Choroid plexus epithelial cell (primary cell): ENCODE measurements at regions not wholly inside any gene's neighbourhood (a gene's known extent, or its start where the extent isn't known, plus 50 kb on each side); places are given as distances from the start of the nearest gene placed in this dataset.
A peak's percentile ranks its signal among the peaks of the same experiment; 100 is the strongest.

Source experiments
- DNase-seq: peaks from one replicate; pipeline ENCODE4 v3.0.0-alpha.2; 2010; ENCODE audit warnings: low read depth
- H3K4me3 ChIP-seq: 2 replicates; pipeline ENCODE4 v1.5.1; 2011; ENCODE audit warnings: low read depth, mild to moderate bottlenecking, control low read depth, low read length, moderate library complexity
- TF ChIP-seq, protein P1 (sequence below): conservative IDR thresholded peaks from 2 replicates; pipeline ENCODE4 v1.5.1; 2011; ENCODE audit warnings: low read depth, mild to moderate bottlenecking, control low read depth, inconsistent platforms, low read length, moderate library complexity

DNA sequence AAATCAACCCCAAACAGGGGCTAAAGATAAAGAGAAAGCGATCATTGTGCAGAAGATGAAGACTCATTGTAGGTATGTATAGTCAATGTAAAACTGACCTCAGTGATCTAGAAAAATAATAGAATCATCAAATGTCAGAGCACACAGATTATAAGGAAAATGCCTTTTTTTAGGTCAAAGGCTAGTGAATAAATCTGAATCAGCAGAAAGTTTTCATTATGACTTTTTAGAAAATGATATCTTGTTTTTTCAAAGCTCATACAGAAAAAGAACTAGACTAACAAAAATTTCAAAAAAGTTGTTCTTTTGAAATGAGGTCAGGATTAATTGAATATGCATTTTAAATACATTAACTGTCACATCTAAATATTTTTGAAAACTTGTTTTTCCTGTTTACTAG, 60.2 kb upstream of the STEAP4 start:
- DNase-seq = no peak
- H3K4me3 ChIP-seq = no peak overlapping the region
- TF ChIP-seq, protein P1, sequence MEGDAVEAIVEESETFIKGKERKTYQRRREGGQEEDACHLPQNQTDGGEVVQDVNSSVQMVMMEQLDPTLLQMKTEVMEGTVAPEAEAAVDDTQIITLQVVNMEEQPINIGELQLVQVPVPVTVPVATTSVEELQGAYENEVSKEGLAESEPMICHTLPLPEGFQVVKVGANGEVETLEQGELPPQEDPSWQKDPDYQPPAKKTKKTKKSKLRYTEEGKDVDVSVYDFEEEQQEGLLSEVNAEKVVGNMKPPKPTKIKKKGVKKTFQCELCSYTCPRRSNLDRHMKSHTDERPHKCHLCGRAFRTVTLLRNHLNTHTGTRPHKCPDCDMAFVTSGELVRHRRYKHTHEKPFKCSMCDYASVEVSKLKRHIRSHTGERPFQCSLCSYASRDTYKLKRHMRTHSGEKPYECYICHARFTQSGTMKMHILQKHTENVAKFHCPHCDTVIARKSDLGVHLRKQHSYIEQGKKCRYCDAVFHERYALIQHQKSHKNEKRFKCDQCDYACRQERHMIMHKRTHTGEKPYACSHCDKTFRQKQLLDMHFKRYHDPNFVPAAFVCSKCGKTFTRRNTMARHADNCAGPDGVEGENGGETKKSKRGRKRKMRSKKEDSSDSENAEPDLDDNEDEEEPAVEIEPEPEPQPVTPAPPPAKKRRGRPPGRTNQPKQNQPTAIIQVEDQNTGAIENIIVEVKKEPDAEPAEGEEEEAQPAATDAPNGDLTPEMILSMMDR = no peak

DNA sequence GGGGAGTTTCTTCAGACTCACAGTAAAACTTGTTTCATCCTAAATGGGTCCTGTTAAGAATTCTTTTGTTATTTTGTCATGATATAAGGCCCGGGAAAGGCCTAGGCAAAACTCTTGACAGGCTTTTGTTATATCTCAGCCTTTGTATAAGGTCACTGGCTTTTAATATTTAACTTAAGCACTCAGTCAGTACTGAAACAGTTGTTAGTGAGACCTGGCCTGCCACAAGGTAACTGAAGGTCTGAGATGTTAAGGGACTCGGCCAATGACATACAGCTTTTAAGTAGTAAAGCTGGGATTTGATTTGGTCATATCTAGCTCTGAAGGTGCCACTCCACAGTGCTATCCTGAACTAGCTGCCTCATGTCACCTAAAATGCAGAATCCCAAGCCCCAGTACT, 57.2 kb upstream of the STEAP4 start:
- DNase-seq = no peak
- no peak overlapping the region for H3K4me3 ChIP-seq
- TF ChIP-seq, protein P1 = no peak

DNA sequence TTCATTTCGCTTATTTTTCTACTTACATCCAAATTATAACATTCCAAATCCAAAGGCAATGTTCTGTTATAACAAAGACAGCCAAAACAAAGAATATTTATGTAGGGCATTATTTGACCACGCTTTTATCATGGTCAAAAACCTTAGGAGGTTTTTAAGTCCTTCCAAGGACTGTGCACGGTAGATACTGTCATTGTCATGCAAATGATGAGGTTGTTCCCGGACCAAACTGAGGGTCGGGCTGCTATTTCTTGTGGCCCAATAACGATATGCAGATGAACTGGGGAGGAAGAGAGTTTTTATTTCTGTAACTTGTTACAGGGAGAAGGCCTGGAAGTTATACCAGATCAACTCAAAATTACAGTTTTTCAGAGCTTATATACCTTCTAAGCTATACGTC, 56.6 kb upstream of the STEAP4 start:
- no peak for DNase-seq
- no peak overlapping the region for H3K4me3 ChIP-seq
- TF ChIP-seq, protein P1 = no peak

DNA sequence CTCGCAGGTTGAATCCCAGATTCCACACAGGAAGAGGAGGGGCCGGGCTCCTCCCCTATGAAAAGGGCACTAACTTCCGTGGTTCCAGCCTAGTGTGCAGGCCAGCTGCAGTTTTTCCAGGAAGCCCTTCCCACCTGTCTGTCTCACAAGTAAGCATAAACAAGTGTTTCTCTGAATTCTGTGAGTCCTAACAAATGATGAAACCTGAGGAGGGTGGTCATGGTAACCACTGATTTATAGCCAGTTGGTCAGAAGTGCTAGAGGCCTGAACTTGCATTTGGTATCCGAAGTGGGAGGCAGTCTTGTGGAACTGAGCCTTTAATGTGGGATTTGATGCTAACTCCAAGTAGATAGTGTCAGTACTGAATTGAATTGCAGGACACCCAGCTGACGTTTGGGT, 54.7 kb upstream of the STEAP4 start:
- DNase-seq = no peak
- no peak overlapping the region for H3K4me3 ChIP-seq
- TF ChIP-seq, protein P1 = no peak

DNA sequence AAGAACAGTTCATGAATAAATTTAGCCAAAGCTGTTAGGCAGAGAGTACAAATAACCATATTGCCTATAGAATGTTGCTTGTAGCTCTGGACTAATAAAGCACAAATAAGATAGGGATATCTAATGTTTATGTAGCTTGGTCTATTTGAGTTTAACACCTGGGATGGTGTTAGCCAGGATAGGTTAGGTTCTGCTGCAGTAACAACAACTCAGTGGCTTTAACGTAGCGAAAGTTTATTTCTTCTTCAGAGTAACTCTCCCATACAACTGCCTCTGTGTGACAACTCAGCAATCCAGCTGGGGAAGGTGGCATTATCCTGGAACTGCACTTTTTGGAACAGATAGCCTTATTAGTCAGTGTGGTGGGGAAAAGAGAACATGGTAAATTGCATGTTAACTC, 52.2 kb upstream of the STEAP4 start:
- TF ChIP-seq, protein P1 = no peak
- DNase-seq = no peak
- H3K4me3 ChIP-seq = no peak overlapping the region

DNA sequence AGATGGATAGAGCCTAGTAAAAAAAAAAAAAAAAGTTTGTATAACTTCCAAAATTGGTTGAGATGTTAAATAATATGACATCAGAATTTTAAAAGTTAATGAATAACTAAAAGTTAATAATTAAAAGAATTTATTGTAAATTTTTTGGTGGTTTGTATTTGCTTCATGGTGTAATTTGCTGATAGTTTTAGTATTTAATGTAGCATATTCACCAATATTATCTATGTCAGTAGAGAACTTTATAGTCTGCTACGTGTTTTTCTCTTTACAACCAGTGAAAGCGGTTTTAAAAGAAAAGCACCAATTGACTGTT, 51.8 kb upstream of the STEAP4 start:
- no peak for DNase-seq
- no peak overlapping the region for H3K4me3 ChIP-seq
- TF ChIP-seq, protein P1 = no peak

DNA sequence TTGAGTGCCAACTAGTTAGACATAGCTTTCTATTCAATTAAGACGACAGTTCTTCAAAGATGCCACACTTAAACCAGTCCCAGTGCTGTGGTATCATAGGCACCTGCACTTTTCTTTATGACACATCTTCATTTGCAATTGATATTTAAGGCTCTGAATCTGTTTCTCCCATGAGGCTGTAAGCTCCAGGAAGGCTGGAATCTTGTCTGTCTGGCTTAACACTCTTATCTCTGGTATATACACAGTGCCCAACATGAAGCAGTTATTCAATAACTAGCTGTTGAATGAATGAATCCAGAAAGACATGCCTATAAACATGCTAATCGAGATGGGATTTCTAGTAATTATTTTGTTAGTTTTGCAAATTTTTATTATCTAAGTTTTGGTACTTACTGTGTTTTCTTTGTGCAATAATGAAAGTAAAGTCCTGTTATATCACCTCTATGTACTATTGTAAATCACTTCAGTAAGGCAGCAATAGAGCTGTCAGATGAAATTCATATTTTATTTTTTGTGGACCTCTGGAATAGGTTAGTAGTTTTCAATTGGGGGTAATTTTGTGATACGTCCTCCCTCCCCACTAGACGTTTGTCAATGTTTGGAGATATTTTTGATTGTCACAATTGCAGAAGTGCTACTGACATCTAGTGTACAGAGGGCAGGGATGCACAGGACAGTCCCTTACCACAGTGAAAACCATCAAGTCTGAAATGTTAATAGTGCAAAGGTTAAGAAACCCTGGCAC, 51.3 kb upstream of the STEAP4 start:
- TF ChIP-seq, protein P1 = peak; percentile 52
- no peak overlapping the region for H3K4me3 ChIP-seq
- peak; percentile 16 for DNase-seq
